T-helper 2 cell treated with Interferon-gamma antibody and Interleukin-4, amounts not matched to agents 5 μg/mL and 100 μg/mL, for 36 hours (primary cell): ENCODE measurements at regions not wholly inside any gene's neighbourhood (a gene's known extent, or its start where the extent isn't known, plus 50 kb on each side); places are given as distances from the start of the nearest gene placed in this dataset.

Experiments used
- DNase-seq: peaks from one replicate; pipeline ENCODE4 v3.0.0; 2021; ENCODE audit warnings: low spot score
- H3K27ac Mint-ChIP-seq: one replicate; pipeline ENCODE4 v1.8.0; 2021; ENCODE audit warnings: mild to moderate bottlenecking, mixed read lengths
- H3K27me3 Mint-ChIP-seq: one replicate; pipeline ENCODE4 v1.8.0; 2021; ENCODE audit warnings: low read depth, mixed read lengths
- H3K36me3 Mint-ChIP-seq: one replicate; pipeline ENCODE4 v1.8.0; 2021; ENCODE audit warnings: low read depth, mixed read lengths
- H3K4me1 Mint-ChIP-seq: one replicate; pipeline ENCODE4 v1.8.0; 2021; ENCODE audit warnings: low read depth, mixed read lengths
- H3K4me3 Mint-ChIP-seq: one replicate; pipeline ENCODE4 v1.8.0; 2022; ENCODE audit warnings: mild to moderate bottlenecking, moderate library complexity, mixed read lengths
- H3K9me3 Mint-ChIP-seq: one replicate; pipeline ENCODE4 v1.8.0; 2021; ENCODE audit warnings: mixed read lengths

- no peaks in the 10 kb centered on the region for H3K9me3 Mint-ChIP-seq
- no peaks in the 10 kb centered on the region for H3K4me1 Mint-ChIP-seq
- peaks cover 4% of the 10 kb centered on the region for H3K27me3 Mint-ChIP-seq
- H3K4me3 Mint-ChIP-seq: no peak overlapping the region
- DNase-seq: no peak
- H3K36me3 Mint-ChIP-seq: no peaks in the 10 kb centered on the region
- no peak overlapping the region for H3K27ac Mint-ChIP-seq
These were observed 183.2 kb upstream of the MYL2 start for GRCh38 chr12:111103583-111103982.

- H3K36me3 Mint-ChIP-seq: no peaks in the 10 kb centered on the region
- no peak overlapping the region for H3K27ac Mint-ChIP-seq
- H3K27me3 Mint-ChIP-seq: peaks cover 2% of the 10 kb centered on the region
- H3K4me1 Mint-ChIP-seq: no peaks in the 10 kb centered on the region
- H3K9me3 Mint-ChIP-seq: no peaks in the 10 kb centered on the region
- H3K4me3 Mint-ChIP-seq: no peak overlapping the region
- DNase-seq: no peak
These were observed 181.8 kb upstream of the MYL2 start for GRCh38 chr12:111102102-111102739.

- H3K9me3 Mint-ChIP-seq: no peaks in the 10 kb centered on the region
- no peak for DNase-seq
- no peaks in the 10 kb centered on the region for H3K36me3 Mint-ChIP-seq
- H3K4me3 Mint-ChIP-seq: no peak overlapping the region
- H3K27ac Mint-ChIP-seq: no peak overlapping the region
- H3K4me1 Mint-ChIP-seq: no peaks in the 10 kb centered on the region
- peaks cover 2% of the 10 kb centered on the region for H3K27me3 Mint-ChIP-seq
These were observed 180.6 kb upstream of the MYL2 start for GRCh38 chr12:111101003-111101402.

- Mint-ChIP-seq H3K27ac (no peak overlapping the region), H3K9me3 (no peaks in the 10 kb centered on the region), H3K27me3 (peaks cover 2% of the 10 kb centered on the region), H3K36me3 (no peaks in the 10 kb centered on the region), H3K4me1 (no peaks in the 10 kb centered on the region), H3K4me3 (no peak overlapping the region)
- DNase-seq: no peak
These were observed 180.2 kb upstream of the MYL2 start for GRCh38 chr12:111100554-111100953.

GRCh38 chr12:111100003-111100402 lies 179.6 kb upstream of the MYL2 start:
- Mint-ChIP-seq H3K9me3 (no peaks in the 10 kb centered on the region), H3K36me3 (no peaks in the 10 kb centered on the region), H3K4me1 (no peaks in the 10 kb centered on the region), H3K27ac (no peak overlapping the region), H3K27me3 (peaks cover 2% of the 10 kb centered on the region), H3K4me3 (no peak overlapping the region)
- DNase-seq: no peak

GRCh38 chr12:111099186-111099585 lies 178.8 kb upstream of the MYL2 start:
- H3K27ac Mint-ChIP-seq: no peak overlapping the region
- no peak overlapping the region for H3K4me3 Mint-ChIP-seq

GRCh38 chr12:111094157-111095010 lies 174.0 kb upstream of the MYL2 start:
- no peak for DNase-seq
- Mint-ChIP-seq H3K27me3 (peaks cover 3% of the 10 kb centered on the region), H3K4me3 (no peak overlapping the region), H3K4me1 (peaks cover 8% of the 10 kb centered on the region), H3K36me3 (no peaks in the 10 kb centered on the region), H3K9me3 (no peaks in the 10 kb centered on the region), H3K27ac (no peak overlapping the region)

More at GRCh38 chr12:111099186-111099585, 178.8 kb upstream of the MYL2 start:
- H3K4me1 Mint-ChIP-seq: no peaks in the 10 kb centered on the region
- H3K36me3 Mint-ChIP-seq: no peaks in the 10 kb centered on the region
- no peak for DNase-seq
- H3K27me3 Mint-ChIP-seq: peaks cover 2% of the 10 kb centered on the region
- no peaks in the 10 kb centered on the region for H3K9me3 Mint-ChIP-seq

- Mint-ChIP-seq H3K27ac (no peak overlapping the region), H3K9me3 (no peaks in the 10 kb centered on the region), H3K4me1 (peaks cover 8% of the 10 kb centered on the region), H3K27me3 (peaks cover 3% of the 10 kb centered on the region), H3K36me3 (no peaks in the 10 kb centered on the region), H3K4me3 (no peak overlapping the region)
- no peak for DNase-seq
These were observed 173.2 kb upstream of the MYL2 start for GRCh38 chr12:111093428-111094142.

GRCh38 chr12:111091051-111091450 lies 170.7 kb upstream of the MYL2 start:
- Mint-ChIP-seq H3K27me3 (peaks cover 3% of the 10 kb centered on the region), H3K9me3 (no peaks in the 10 kb centered on the region), H3K27ac (no peak overlapping the region), H3K4me3 (no peak overlapping the region), H3K4me1 (peaks cover 8% of the 10 kb centered on the region), H3K36me3 (no peaks in the 10 kb centered on the region)
- DNase-seq: no peak

GRCh38 chr12:111089616-111090015 lies 169.2 kb upstream of the MYL2 start:
- no peak for DNase-seq
- Mint-ChIP-seq H3K36me3 (no peaks in the 10 kb centered on the region), H3K4me3 (no peak overlapping the region), H3K27ac (no peak overlapping the region), H3K4me1 (peaks cover 8% of the 10 kb centered on the region), H3K27me3 (peaks cover 3% of the 10 kb centered on the region), H3K9me3 (no peaks in the 10 kb centered on the region)

- no peak overlapping the region for H3K27ac Mint-ChIP-seq
- no peaks in the 10 kb centered on the region for H3K9me3 Mint-ChIP-seq
- peaks cover 5% of the 10 kb centered on the region for H3K27me3 Mint-ChIP-seq
- no peaks in the 10 kb centered on the region for H3K36me3 Mint-ChIP-seq
- no peak for DNase-seq
- peaks cover 4% of the 10 kb centered on the region for H3K4me1 Mint-ChIP-seq
- no peak overlapping the region for H3K4me3 Mint-ChIP-seq
These were observed 168.0 kb upstream of the MYL2 start for GRCh38 chr12:111088409-111088808.

GRCh38 chr12:111086947-111087700 lies 166.7 kb upstream of the MYL2 start:
- Mint-ChIP-seq H3K36me3 (no peaks in the 10 kb centered on the region), H3K27me3 (peaks cover 3% of the 10 kb centered on the region), H3K4me1 (no peaks in the 10 kb centered on the region), H3K9me3 (no peaks in the 10 kb centered on the region), H3K4me3 (no peak overlapping the region), H3K27ac (no peak overlapping the region)
- DNase-seq: no peak

- no peak for DNase-seq
- Mint-ChIP-seq H3K9me3 (no peaks in the 10 kb centered on the region), H3K27me3 (peaks cover 5% of the 10 kb centered on the region), H3K4me1 (no peaks in the 10 kb centered on the region), H3K27ac (no peak overlapping the region), H3K36me3 (no peaks in the 10 kb centered on the region), H3K4me3 (no peak overlapping the region)
These were observed 164.7 kb upstream of the MYL2 start for GRCh38 chr12:111085096-111085495.
